ENCODE measurements at regions not wholly inside any gene's neighbourhood (a gene's known extent, or its start where the extent isn't known, plus 50 kb on each side); places are given as distances from the start of the nearest gene placed in this dataset.

DNA sequence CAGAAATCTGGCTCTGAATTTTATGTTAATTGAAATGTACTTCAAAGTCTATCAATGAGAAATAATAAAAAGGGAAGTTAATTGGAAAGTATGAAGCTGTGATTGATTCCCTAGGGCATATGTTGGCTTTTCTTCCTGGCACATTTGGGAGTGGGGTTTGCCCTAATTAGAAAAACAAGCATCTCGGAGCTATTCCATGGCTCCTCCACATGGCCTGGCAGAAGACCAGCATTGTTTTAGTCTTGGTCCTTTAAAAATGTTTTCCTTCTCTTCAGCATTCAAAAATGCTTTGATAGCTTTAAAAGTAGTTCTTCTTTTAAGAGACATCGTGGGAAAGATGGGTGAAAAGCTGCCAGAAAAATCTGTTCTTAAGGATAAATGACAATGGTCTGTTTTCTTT lies 445.5 kb upstream of the PKDCC start:
- TF ChIP-seq FOXP2 (optimal IDR thresholded peaks at IDR 0.05; ENCODE audit: borderline replicate concordance, extremely low read depth, extremely low read length, insufficient read depth) = no peak

GRCh38 chr2:41605311-41605710 lies 442.5 kb upstream of the PKDCC start:
- TF ChIP-seq, protein P1, sequence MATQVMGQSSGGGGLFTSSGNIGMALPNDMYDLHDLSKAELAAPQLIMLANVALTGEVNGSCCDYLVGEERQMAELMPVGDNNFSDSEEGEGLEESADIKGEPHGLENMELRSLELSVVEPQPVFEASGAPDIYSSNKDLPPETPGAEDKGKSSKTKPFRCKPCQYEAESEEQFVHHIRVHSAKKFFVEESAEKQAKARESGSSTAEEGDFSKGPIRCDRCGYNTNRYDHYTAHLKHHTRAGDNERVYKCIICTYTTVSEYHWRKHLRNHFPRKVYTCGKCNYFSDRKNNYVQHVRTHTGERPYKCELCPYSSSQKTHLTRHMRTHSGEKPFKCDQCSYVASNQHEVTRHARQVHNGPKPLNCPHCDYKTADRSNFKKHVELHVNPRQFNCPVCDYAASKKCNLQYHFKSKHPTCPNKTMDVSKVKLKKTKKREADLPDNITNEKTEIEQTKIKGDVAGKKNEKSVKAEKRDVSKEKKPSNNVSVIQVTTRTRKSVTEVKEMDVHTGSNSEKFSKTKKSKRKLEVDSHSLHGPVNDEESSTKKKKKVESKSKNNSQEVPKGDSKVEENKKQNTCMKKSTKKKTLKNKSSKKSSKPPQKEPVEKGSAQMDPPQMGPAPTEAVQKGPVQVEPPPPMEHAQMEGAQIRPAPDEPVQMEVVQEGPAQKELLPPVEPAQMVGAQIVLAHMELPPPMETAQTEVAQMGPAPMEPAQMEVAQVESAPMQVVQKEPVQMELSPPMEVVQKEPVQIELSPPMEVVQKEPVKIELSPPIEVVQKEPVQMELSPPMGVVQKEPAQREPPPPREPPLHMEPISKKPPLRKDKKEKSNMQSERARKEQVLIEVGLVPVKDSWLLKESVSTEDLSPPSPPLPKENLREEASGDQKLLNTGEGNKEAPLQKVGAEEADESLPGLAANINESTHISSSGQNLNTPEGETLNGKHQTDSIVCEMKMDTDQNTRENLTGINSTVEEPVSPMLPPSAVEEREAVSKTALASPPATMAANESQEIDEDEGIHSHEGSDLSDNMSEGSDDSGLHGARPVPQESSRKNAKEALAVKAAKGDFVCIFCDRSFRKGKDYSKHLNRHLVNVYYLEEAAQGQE (IDR thresholded peaks at IDR 0.05; ENCODE audit: insufficient read depth in 1 of 2, low read depth in 2 of 2, low read length in 2 of 2) = no peak
- TF ChIP-seq TAF1 (IDR thresholded peaks at IDR 0.05; ENCODE audit: borderline replicate concordance, insufficient read depth, low read length) (no peak), POLR2AphosphoS5 (IDR thresholded peaks at IDR 0.05; ENCODE audit: low read depth, low read length) (no peak), FOXP2 (optimal IDR thresholded peaks at IDR 0.05; ENCODE audit: borderline replicate concordance, extremely low read depth, extremely low read length, insufficient read depth) (no peak), SIN3A (IDR thresholded peaks at IDR 0.05; ENCODE audit: borderline replicate concordance, insufficient read depth, low read length) (no peak)

DNA sequence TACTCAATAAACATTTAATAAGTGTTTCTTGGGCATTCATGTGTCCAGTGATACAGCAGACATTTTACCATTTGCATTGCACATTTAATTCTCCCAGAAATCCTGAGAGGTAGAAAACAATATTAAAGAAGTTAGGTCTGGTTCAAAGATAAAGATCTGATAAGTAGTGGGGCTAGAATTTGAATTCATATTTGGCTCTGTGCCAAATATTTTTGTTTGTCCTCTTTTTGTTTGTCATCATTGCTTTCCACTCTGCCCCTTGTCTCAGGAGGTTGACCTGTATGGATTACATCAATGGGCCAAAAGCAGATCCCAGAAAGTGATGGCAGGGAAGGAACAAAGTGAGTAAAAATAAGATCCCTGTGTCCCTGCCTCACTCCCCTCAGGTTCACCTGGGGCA lies 441.9 kb upstream of the PKDCC start:
- TF ChIP-seq TAF1 (IDR thresholded peaks at IDR 0.05; ENCODE audit: borderline replicate concordance, insufficient read depth, low read length) (no peak), POLR2AphosphoS5 (IDR thresholded peaks at IDR 0.05; ENCODE audit: low read depth, low read length) (no peak), SIN3A (IDR thresholded peaks at IDR 0.05; ENCODE audit: borderline replicate concordance, insufficient read depth, low read length) (no peak), FOXP2 (optimal IDR thresholded peaks at IDR 0.05; ENCODE audit: borderline replicate concordance, extremely low read depth, extremely low read length, insufficient read depth) (no peak)
- TF ChIP-seq, protein P1 (IDR thresholded peaks at IDR 0.05; ENCODE audit: insufficient read depth in 1 of 2, low read depth in 2 of 2, low read length in 2 of 2) = no peak

- TF ChIP-seq POLR2AphosphoS5 (IDR thresholded peaks at IDR 0.05; ENCODE audit: low read depth, low read length) (no peak), TAF1 (IDR thresholded peaks at IDR 0.05; ENCODE audit: borderline replicate concordance, insufficient read depth, low read length) (no peak)
Measured at GRCh38 chr2:41610501-41611190, 437.2 kb upstream of the PKDCC start.

- no peak for TF ChIP-seq SIN3A (IDR thresholded peaks at IDR 0.05; ENCODE audit: borderline replicate concordance, insufficient read depth, low read length)
- no peak for TF ChIP-seq FOXP2 (optimal IDR thresholded peaks at IDR 0.05; ENCODE audit: borderline replicate concordance, extremely low read depth, extremely low read length, insufficient read depth)
Measured at GRCh38 chr2:41618754-41619153, 429.1 kb upstream of the PKDCC start.

DNA sequence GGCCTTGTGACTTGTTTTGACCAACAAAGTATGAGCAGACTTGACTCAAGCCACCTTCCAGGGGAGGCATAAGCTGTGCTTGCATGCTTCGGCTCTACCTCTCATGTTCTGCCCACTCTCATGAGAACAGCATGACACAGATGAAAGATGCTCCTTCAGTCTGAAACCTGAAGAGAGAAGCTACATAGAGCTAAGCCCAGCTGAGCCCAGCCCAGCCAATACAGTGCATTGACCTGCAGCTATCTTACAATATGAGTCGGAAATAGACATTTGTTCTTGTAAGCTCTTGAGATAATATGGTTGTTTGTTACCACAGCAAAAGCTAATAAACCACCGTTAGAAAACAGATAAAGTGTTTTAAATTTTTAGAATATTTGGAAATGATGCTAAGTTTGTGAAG lies 426.7 kb upstream of the PKDCC start:
- TF ChIP-seq, protein P1 (IDR thresholded peaks at IDR 0.05; ENCODE audit: insufficient read depth in 1 of 2, low read depth in 2 of 2, low read length in 2 of 2) = no peak
- TF ChIP-seq FOXP2 (optimal IDR thresholded peaks at IDR 0.05; ENCODE audit: borderline replicate concordance, extremely low read depth, extremely low read length, insufficient read depth) = no peak
- TF ChIP-seq POLR2AphosphoS5 (IDR thresholded peaks at IDR 0.05; ENCODE audit: low read depth, low read length) = no peak
- TF ChIP-seq TAF1 (IDR thresholded peaks at IDR 0.05; ENCODE audit: borderline replicate concordance, insufficient read depth, low read length) = no peak
- TF ChIP-seq SIN3A (IDR thresholded peaks at IDR 0.05; ENCODE audit: borderline replicate concordance, insufficient read depth, low read length) = no peak

DNA sequence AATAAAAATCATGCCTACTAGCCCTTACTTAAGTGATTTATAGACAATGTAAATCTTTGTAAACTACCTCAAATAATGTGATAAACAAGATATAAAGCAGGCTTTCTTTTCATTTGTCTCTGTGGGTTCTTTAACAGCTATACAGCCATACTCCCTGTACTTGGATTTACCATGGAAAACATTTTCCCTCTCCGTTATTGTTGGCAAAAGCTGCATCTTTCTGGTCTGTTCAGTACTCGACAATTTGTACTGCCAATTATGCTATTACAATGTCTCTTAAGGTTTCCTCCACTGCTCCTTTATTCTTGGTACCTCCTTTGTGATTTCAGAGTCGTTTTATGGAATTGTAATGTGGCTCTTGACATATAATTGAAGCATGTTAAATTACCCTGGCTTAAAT lies 426.3 kb upstream of the PKDCC start:
- no peak for TF ChIP-seq TAF1 (IDR thresholded peaks at IDR 0.05; ENCODE audit: borderline replicate concordance, insufficient read depth, low read length)
- TF ChIP-seq SIN3A (IDR thresholded peaks at IDR 0.05; ENCODE audit: borderline replicate concordance, insufficient read depth, low read length) = no peak
- no peak for TF ChIP-seq FOXP2 (optimal IDR thresholded peaks at IDR 0.05; ENCODE audit: borderline replicate concordance, extremely low read depth, extremely low read length, insufficient read depth)
- TF ChIP-seq, protein P1 (IDR thresholded peaks at IDR 0.05; ENCODE audit: insufficient read depth in 1 of 2, low read depth in 2 of 2, low read length in 2 of 2) = no peak
- no peak for TF ChIP-seq POLR2AphosphoS5 (IDR thresholded peaks at IDR 0.05; ENCODE audit: low read depth, low read length)
